Stomach (tissue), 4 donors: ENCODE measurements at regions not wholly inside any gene's neighbourhood (a gene's known extent, or its start where the extent isn't known, plus 50 kb on each side); places are given as distances from the start of the nearest gene placed in this dataset.

Source experiments
- POLR2A ChIP-seq, 4 donors: fragments of 450-650 bp; IDR thresholded peaks; one replicate each; pipeline ENCODE4 v1.6.1; 2016; ENCODE audit warnings: antibody characterized with exemption in 4 of 4, control low read depth in 2 of 4, mild to moderate bottlenecking in 1 of 4, moderate library complexity in 1 of 4
- TF ChIP-seq, protein P1 (sequence below), 7 experiments: fragments of 450-650 bp in 4 of 7; fragments of 200-600 bp in 3 of 7; sonication (generic) in 3 of 7; IDR thresholded peaks; one replicate each; pipeline ENCODE4 v1.5.1; 2016 to 2019; ENCODE audit warnings: antibody characterized with exemption in 7 of 7, control low read depth in 2 of 7, mild to moderate bottlenecking in 1 of 7

DNA sequence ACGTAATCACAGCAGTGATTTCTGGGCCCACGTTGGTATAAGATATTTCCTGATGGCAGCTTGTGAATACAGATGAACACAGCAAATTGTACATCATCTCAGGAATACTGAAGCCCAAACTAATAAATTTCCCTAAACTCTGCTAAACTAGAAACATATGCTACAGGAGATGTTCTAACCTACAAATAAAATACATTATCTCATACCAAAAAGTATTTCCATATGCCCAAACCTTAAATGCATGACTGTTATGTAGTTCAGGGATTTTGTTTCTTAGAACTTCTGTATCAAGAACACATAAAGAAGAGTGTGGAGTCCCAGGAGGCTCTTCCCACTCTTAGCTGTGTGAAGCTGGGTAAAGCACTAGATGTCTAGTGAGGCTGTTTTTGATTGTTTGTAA is 138.4 kb downstream of the RFC3 start:
- TF ChIP-seq POLR2A (IDR thresholded peaks at IDR 0.05): no peak
- TF ChIP-seq, protein P1, sequence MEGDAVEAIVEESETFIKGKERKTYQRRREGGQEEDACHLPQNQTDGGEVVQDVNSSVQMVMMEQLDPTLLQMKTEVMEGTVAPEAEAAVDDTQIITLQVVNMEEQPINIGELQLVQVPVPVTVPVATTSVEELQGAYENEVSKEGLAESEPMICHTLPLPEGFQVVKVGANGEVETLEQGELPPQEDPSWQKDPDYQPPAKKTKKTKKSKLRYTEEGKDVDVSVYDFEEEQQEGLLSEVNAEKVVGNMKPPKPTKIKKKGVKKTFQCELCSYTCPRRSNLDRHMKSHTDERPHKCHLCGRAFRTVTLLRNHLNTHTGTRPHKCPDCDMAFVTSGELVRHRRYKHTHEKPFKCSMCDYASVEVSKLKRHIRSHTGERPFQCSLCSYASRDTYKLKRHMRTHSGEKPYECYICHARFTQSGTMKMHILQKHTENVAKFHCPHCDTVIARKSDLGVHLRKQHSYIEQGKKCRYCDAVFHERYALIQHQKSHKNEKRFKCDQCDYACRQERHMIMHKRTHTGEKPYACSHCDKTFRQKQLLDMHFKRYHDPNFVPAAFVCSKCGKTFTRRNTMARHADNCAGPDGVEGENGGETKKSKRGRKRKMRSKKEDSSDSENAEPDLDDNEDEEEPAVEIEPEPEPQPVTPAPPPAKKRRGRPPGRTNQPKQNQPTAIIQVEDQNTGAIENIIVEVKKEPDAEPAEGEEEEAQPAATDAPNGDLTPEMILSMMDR (IDR thresholded peaks at IDR 0.05): no peak
